ENCODE measurements at regions not wholly inside any gene's neighbourhood (a gene's known extent, or its start where the extent isn't known, plus 50 kb on each side); places are given as distances from the start of the nearest gene placed in this dataset.

DNA sequence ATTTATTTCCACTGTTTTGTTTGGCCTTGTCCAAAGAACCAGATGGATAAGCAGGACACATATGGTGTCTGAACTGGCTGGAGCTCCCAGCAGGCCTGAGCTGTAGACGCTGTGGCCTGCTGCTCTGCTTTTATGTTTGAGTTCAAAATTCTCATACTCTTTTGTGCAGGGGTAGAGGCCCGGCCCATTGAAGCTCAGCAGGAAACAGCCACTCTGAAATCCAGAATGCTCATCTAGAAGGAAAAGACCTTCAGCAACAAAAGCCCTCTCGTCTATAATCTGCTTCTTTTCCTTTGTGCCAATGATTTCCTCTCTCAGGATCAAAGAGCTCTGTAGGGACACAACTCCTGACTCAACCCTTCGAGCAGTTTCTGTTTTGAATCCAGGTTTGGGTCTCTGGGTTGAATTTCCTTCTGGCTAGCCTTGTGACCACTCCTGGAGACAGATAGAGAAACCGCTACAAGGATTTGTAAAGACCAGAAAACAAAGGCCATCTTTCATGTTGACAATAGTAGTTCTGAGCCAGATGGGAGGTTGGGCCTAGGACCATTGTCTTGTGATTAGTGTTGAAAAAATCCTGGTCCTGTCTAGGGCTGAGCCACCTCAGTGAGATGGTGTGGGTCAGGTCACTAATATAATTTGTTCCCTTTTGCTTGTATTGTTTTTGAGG is 446.7 kb downstream of the BCKDHB start:
- DNase-seq (ENCODE audit: low spot score), result no peak

DNA sequence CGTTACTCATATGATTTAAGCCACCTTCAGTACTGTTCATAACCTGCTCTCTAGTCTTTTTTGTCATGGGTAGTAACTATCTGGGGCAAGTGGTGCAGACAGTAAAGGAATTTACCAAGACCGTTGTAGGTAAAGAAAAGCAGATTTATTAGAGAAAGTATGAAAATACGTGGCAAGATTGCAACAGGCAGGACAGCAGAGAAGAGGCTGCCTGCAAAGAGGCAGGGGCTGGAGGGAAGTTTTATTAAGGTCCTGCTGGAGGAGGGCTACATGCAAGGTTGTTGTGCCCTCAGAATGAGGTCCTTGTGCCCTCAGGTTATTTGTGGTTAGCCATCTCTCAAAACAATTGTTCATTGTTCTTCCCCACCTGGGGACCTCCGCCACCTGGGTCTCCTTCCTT is 444.3 kb downstream of the BCKDHB start:
- no peak for DNase-seq (ENCODE audit: low spot score)

GRCh38 chr6:80550281-80550680 is 443.8 kb downstream of the BCKDHB start:
- no peak for DNase-seq (ENCODE audit: low spot score)

- no peak for DNase-seq (ENCODE audit: low spot score)
Observed at GRCh38 chr6:80548532-80548931, 442.1 kb downstream of the BCKDHB start.

GRCh38 chr6:80547827-80548226 is 441.4 kb downstream of the BCKDHB start:
- DNase-seq (ENCODE audit: low spot score), result no peak

- no peak for DNase-seq (ENCODE audit: low spot score)
Observed at GRCh38 chr6:80544976-80545722, 438.7 kb downstream of the BCKDHB start.

DNA sequence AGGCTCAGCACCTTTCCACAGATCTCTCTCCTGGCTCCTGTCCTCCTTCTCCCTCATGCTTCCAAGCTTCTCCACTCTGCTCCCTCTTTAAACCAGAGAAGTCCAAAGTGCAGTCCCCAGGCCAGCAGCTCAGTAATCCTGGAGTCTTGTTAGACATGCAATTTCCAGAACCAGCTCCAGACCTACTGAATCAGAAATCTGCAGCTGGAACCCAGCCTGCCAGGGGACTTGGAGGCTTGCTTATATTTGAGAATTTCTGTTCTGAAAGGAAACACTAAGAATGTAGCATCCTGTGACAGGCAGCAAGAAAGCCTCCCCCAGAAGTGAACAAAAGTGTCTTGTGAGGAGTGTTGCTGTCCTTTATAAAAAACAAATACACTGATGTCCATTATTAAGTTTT is 438.1 kb downstream of the BCKDHB start:
- peak; percentile 18 for DNase-seq (ENCODE audit: low spot score)

GRCh38 chr6:80543598-80544222 is 437.2 kb downstream of the BCKDHB start:
- DNase-seq (ENCODE audit: low spot score), result no peak

DNA sequence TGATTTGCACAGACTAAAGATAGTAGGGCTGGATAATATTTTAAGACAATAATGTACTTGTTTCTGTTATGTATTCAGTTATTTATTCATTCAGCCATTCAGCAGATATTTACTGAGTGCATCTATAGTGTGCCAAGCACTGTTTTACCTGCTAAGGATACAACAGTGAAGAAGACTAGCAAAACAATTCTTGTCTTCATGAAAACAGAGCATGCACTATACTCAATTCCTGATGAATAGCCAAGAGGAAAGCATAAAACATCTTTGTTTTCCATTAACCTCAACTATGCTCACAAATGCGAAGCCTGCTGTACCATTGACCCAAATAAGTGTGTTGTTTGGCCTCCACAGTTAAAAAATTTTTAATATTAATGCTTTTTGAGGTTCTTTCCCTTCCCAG is 436.7 kb downstream of the BCKDHB start:
- no peak for DNase-seq (ENCODE audit: low spot score)

GRCh38 chr6:80541886-80542285 is 435.4 kb downstream of the BCKDHB start:
- DNase-seq (ENCODE audit: low spot score), result no peak

GRCh38 chr6:80541181-80541580 is 434.7 kb downstream of the BCKDHB start:
- no peak for DNase-seq (ENCODE audit: low spot score)

DNA sequence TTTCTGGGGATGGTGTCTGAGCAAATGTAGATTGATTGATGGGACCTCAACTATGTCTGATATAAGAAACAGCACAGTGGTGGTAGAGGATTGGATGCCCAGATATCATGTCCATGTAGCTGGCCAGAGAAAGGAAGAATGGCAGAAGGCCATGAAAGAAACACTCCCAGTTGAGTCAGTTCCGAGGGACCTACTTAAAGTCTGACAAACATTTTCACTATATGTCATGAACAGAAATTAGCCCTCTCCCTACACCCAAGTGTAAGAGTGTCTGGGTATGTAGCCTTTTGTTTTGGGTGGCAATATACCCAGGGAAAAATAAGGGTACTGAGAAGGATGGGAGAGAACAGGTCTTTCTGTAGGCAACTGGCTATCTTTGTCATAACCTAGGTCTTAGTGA is 434.2 kb downstream of the BCKDHB start:
- no peak for DNase-seq (ENCODE audit: low spot score)

DNA sequence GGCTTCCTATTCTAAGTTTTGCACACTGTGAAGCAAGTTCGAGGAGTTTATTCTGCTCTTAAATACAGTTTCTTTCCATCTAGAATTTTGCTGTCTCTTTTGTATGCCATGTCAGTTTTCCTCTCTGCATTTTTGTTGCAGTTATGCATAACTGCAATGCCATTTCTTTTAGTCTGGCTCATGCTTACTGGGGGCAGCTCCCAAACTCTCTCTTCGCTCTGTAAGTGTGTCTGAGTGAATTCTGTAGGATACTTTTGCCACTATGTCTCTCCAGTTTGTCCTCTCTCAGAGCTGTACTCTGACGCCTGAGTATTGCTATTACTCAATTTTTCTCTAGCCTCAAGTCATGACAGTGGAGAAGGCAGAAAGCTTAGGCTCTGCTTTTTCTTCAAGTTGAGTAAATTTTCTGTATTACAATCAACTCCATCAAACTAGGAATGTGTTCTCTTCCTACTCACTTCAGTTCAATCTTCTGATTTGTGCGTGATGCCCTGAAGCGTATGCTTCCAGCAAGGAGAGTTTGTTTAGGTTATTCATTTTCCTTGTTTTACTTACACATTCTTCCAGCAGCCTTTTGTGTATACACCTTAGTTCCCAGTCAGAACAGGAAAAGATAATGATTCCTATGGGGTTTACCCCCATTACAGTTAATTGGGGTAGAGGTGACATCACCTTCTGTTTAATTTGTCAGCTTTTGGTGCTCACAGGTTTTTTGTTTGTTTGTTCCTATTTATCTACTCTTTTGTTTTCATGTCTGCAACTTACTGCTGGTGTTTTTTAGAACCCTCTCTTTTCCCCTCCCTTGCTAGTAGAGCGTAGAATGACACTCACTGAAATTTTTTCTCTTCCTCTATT is 430.9 kb downstream of the BCKDHB start:
- DNase-seq (ENCODE audit: low spot score), result no peak

DNA sequence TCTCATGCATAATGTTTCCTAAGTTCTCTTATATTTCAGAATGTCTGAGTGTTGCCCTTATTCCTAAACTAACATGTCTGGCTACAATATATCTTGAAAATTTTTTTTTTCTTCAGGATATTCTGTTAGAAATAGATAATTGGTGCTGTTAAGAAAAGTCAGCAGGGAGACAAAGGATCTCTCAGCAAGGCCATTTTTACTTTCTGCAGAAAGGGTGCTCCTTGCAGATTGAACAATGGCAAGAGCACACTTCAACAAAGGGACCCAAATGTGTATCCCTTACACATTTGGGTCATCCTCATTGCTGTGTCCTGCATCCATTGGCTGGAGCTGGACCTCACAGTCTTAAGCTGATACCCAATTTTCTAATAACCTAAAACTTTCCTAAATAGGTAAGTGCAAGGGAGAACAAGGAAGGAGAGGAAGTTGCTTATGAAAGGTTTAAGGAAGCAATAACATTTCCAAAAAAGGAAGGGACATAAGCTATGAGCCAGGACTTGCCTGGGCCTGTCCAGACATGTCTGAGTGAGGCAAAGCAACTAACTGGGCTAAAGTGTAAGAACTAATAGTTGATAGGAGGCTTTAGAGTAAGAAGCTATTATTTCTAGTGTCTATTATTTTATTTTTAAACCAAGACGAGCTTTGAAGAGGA is 429.6 kb downstream of the BCKDHB start:
- DNase-seq (ENCODE audit: low spot score), result no peak

DNA sequence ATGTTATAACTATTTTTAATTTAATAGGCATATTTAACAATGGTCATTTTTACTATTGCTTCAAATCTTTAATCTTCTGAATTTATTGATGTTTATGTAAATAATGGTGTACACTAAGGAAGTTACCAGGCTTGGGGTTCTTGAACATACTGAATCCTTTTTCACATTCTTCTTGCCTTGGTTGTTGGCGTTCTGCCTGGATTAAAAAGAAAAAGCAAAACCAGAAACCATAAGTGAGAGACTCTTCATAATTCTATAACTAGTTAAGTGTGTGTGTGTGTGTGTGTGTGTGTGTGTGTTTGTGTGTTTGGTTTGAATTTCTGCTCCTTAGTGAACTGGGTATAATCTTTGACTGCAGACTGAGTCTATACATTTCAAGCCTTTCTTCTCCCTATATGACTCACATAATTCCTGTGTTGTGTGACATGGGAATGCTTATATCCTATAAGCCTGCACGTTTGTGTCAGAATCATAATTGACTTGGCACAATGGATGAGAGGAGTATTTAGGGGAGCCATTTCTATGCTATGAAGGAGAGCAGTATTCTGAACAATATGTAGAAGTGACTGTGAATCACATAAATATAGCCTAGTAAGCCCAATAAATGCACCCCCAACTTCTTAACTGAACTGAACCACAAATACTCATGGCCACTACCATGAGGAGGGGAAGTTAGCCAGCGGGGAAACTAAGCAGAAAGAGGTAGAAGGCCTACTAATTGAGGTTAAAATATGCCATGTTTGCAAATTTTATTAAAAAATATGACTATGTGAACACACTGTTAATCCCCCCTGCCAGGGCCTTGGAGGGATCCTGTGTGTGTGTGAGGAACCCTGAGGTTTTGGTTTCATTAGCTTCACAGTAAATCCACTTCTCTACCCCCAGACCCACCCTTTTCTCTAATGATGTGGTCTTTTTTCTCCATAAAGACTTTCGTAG is 425.5 kb downstream of the BCKDHB start:
- no peak for DNase-seq (ENCODE audit: low spot score)

- no peak for DNase-seq (ENCODE audit: low spot score)
Observed at GRCh38 chr6:80530103-80530502, 423.6 kb downstream of the BCKDHB start.

DNA sequence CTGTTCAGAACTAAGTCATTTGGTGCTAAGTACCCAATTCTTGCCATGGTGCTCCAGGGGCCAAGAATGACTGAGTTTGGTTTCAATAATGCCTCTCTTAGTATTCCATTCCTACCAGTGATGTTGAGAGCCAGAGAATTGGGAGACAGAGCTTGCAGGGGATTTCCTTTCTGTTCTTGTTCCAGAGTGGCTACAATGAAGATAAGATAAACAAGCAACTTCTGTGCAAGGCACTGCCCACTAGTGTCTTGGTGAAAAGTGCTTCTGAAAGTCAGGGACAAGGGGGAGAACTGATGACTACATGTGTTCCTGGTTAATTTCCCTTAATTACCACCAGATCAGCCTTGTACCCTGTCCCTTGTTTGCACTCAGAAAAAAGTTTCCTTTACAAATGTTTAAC is 421.6 kb downstream of the BCKDHB start:
- peak; percentile 67 for DNase-seq (ENCODE audit: low spot score)

DNA sequence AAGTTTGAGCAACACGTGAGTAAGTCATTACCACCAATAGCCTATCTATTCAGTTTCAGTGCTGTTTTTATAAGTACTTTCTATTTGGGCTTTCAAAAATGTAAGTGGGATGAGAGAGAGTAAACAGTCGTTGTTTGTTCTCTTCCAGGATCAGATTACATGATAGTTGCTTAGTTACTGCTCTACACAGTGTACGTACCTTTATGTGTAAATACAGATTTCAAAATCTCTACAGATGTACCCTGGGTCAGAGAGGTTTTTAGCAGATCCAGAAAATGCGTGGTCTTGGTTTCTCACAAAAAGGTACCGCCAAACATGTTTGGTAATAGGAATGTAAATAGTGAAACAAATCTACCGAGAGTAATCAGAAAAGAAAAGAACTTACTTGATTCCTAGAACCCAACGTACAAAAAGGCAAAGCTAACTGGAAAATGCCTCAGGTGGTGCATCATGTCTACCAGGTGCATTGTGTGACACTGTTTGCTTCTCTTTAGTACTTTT is 421.1 kb downstream of the BCKDHB start:
- peak; percentile 74 for DNase-seq (ENCODE audit: low spot score)

DNA sequence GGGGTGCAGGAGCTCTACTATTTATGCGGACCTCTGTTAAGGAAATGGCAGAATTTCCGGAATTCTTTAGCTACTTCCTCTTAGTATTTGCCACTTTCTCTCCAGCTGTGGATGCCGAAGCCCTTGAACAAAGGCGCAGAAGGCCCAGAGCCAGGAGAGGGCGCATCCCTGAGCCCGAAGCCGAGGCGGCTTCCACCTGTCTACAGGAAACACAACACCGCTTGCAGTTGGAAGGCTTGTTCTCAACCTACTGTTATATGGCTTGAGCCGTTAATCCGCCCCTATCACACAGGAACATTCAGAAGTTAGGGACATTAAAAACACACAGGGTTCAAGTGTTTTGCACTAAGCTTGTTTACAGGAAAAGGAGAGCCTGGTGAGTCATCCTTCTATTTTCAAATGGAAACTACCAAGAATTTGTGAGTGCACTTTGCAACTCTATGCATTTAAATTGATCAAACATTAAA is 417.1 kb downstream of the BCKDHB start:
- DNase-seq (ENCODE audit: low spot score), result peak; percentile 25

DNA sequence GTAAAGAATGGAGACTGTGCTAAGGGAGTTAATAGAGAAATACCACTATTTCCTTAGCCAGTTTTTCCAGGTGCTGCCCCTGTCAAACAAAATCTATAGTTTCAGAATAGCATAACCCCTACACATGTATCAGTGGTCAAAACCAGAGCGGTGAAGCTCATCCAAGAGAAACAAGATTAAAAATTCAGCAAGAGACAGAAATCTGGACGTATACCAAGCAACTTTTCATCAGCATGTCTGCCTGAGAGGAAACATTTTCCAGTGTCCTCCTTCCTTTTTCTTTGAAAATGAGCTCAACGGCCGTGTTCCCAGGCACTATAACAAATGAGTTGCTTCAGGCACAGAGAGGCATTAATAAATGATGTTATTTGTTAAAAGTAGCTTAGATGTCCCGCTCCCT is 416.5 kb downstream of the BCKDHB start:
- DNase-seq (ENCODE audit: low spot score), result no peak

All from HT-29 (cell line).